HL-60 (cell line): ENCODE measurements at regions not wholly inside any gene's neighbourhood (a gene's known extent, or its start where the extent isn't known, plus 50 kb on each side); places are given as distances from the start of the nearest gene placed in this dataset.

Source experiments
- DNase-seq, 2 experiments: peaks; one replicate each; pipeline ENCODE4 v3.0.0-alpha.2; 2010 to 2020; ENCODE audit warnings: low read depth in 1 of 2, low spot score in 1 of 2
- H3K27ac ChIP-seq: fragments of 250-450 bp; sonication (Bioruptor Pico); replicated peaks from 2 replicates; pipeline ENCODE4 v1.5.1; 2020; ENCODE audit warnings: mild to moderate bottlenecking, moderate library complexity
- H3K27me3 ChIP-seq: fragments of 250-450 bp; sonication (Bioruptor Pico); 2 replicates; pipeline ENCODE4 v1.5.1; 2021; ENCODE audit warnings: mild to moderate bottlenecking, moderate library complexity; ENCODE audit not compliant: insufficient read depth, poor library complexity, severe bottlenecking
- H3K4me3 ChIP-seq: replicated peaks from 2 replicates; pipeline ENCODE4 v1.5.1; 2011; ENCODE audit warnings: mild to moderate bottlenecking, control low read depth, low read length; ENCODE audit not compliant: insufficient read depth
- CTCF ChIP-seq: IDR thresholded peaks from one replicate; pipeline ENCODE4 v1.5.1; 2011; ENCODE audit warnings: low read length, control low read depth, inconsistent platforms; ENCODE audit not compliant: insufficient read depth
- GABPA ChIP-seq: IDR thresholded peaks from 2 replicates; pipeline ENCODE4 v1.6.1; 2012; ENCODE audit warnings: low read depth
- POLR2AphosphoS5 ChIP-seq: IDR thresholded peaks from 2 replicates; pipeline ENCODE4 v1.6.1; 2012; ENCODE audit warnings: low read depth
- REST ChIP-seq: IDR thresholded peaks from 2 replicates; pipeline ENCODE4 v1.6.1; 2012; ENCODE audit warnings: low read depth; ENCODE audit not compliant: insufficient replicate concordance
- SPI1 ChIP-seq: IDR thresholded peaks from 2 replicates; pipeline ENCODE4 v1.6.1; 2012; ENCODE audit warnings: low read depth, mild to moderate bottlenecking, borderline replicate concordance

GRCh38 chrX:95029571-95029970 lies 1355.6 kb downstream of the FAM133A start:
- no peak overlapping the region for H3K4me3 ChIP-seq
- DNase-seq: no peak
- H3K27me3 ChIP-seq: no peaks in the 10 kb centered on the region
- no peak overlapping the region for H3K27ac ChIP-seq
- TF ChIP-seq GABPA (no peak), POLR2AphosphoS5 (no peak), REST (no peak), SPI1 (no peak), CTCF (no peak)

GRCh38 chrX:95040104-95040503 lies 1366.1 kb downstream of the FAM133A start:
- no peak for TF ChIP-seq POLR2AphosphoS5
- TF ChIP-seq GABPA: no peak
- no peak for TF ChIP-seq SPI1
- TF ChIP-seq CTCF: no peak
- TF ChIP-seq REST: no peak
- Histone ChIP-seq H3K27ac (no peak overlapping the region), H3K27me3 (no peaks in the 10 kb centered on the region), H3K4me3 (no peak overlapping the region)
- DNase-seq: no peak

DNA sequence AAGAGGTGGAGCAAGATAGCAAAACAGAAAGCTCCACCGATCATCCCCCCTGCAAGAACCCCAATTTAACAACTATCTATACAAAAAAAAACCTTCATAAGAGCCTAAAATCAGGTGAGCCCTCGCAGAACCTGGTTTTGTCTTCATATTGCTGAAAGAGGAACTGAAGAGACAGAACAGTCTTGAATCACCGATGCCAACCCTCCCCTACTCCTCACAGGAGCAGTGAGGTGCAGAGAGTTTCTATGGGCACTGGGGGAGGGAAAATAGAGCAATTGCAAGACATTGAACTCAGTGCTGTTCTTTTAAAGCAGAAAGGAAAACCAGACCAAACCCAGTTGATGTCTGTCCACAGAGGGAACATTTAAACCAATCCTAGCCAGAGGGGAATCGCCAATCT lies 1370.3 kb downstream of the FAM133A start:
- Histone ChIP-seq H3K4me3 (no peak overlapping the region), H3K27me3 (no peaks in the 10 kb centered on the region), H3K27ac (no peak overlapping the region)
- DNase-seq: no peak
- TF ChIP-seq POLR2AphosphoS5 (no peak), SPI1 (no peak), REST (no peak), GABPA (no peak), CTCF (no peak)
